ENCODE measurements at regions not wholly inside any gene's neighbourhood (a gene's known extent, or its start where the extent isn't known, plus 50 kb on each side); places are given as distances from the start of the nearest gene placed in this dataset.

DNA sequence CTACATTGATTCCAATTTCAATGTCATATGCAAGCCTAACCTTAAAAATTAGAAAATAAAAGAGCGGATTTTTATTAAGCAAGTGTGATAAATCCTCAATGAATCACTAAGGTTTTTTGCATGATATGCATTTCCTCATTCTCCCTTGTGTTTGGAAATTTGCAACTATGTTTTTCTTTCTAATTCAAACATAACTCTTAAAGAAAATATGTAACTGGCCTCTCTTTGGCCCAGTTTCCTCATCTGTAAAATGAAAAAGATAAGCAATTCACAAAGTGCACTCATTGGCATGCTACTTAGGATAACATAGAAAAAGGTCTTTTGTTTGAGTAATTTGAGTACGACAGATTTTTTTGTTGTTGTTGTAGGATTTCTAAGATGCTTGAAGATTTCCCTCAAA lies 295.5 kb downstream of the CDH11 start:
- no peak for DNase-seq (ENCODE audit: low read depth in 2 of 2)

- no peak for DNase-seq (ENCODE audit: low read depth in 2 of 2)
Observed at GRCh38 chr16:64823481-64824075, 298.3 kb downstream of the CDH11 start.

DNA sequence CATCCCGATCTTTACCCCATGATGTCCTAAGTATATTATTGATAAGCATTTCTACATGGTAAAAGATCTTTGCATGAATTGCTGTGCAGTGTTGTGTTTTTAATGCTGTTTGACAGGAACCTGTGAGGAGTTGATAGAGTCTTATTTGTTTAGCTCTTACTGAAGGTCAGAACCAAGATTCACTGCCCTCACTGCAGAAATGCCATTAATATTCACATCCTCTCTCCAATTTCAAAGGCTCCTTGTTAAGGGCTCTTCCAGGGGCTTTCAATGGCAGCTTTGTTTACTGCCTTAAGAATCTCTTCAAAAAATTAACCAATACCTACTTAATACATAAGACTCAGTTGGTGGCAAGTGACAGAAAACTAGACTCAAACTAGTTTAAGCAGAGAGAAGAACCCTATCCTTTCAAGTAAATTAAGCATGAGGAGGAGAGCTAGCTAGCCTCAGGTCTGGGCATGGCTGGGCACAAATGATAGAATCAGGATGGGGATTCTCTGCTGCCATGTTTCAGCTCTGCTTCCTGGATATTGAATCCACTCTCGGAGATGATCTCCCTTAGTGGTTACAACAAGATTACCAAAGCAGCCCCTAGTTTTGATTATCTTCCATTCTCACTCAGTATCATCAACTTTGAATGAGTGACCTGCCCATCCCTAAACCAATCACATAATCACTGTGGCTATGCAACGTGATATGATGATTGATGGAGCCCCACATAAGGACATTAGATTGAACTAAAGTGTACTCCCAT lies 311.8 kb downstream of the CDH11 start:
- no peak for DNase-seq (ENCODE audit: low read depth in 2 of 2)

- no peak for DNase-seq (ENCODE audit: low read depth in 2 of 2)
Observed at GRCh38 chr16:64808474-64808873, 313.4 kb downstream of the CDH11 start.

- peak; percentile 13 to 22 for DNase-seq (ENCODE audit: low read depth in 2 of 2)
Observed at GRCh38 chr16:64791756-64792155, 330.1 kb downstream of the CDH11 start.

GRCh38 chr16:64784635-64785034 lies 337.2 kb downstream of the CDH11 start:
- DNase-seq (ENCODE audit: low read depth in 2 of 2), result no peak

DNA sequence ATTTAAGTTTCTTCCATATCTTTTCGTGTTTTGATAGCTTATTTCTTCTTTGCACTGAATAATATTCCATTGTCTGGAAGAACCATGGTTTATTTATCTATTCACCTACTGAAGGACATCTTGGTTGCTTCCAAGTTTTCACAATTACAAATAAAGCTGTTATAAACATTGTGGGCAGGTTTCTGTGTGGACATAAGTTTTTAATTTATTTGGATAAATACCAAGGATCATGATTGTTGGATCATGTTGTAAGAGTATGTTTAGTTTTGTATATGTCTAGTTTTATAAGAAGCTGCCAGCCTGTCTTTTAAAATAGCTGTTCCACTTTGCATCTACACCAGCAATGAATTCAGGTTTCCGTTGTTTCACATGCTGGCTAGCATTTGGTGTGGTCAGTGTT lies 339.4 kb downstream of the CDH11 start:
- DNase-seq (ENCODE audit: low read depth in 2 of 2), result peak; percentile 4 to 9

DNA sequence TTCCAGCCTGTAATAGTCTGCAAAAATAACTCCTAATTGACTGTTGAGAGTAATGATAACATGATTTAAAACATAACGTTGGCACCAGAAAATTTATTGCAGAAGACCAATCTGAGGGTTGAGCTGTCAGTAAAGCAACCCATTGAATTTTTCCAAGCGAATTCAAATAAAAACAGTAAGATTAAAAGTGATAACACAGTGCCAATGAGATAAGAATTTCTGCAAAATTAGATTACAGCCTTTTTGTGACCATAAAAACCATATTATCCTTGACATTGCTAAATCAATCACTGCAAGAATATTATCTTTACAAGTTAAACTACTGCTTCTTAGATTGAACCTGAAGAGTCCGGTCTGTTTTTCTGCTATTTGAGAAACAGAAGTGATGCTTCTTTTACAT lies 341.4 kb downstream of the CDH11 start:
- DNase-seq (ENCODE audit: low read depth in 2 of 2), result no peak

DNA sequence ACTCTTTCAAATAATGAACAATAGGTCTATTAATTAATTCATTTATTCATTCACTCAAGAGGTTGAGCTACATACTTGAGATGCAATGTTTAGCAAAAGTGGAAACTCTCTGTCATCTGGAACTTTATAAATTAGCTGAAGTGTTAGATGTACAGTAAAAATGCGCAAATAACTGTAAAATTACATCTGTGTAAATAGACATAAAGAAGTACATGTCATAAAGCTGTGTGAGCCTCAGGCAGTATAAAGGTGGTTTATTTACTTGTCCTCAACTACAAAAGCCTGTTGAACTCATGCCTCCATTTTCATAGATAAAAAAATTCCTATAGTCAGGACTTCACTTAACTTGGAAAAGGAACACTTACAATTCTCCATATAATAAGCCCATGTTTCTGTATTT lies 343.1 kb downstream of the CDH11 start:
- DNase-seq (ENCODE audit: low read depth in 2 of 2), result no peak

- no peak for DNase-seq (ENCODE audit: low read depth in 2 of 2)
Observed at GRCh38 chr16:64773638-64774037, 348.2 kb downstream of the CDH11 start.

DNA sequence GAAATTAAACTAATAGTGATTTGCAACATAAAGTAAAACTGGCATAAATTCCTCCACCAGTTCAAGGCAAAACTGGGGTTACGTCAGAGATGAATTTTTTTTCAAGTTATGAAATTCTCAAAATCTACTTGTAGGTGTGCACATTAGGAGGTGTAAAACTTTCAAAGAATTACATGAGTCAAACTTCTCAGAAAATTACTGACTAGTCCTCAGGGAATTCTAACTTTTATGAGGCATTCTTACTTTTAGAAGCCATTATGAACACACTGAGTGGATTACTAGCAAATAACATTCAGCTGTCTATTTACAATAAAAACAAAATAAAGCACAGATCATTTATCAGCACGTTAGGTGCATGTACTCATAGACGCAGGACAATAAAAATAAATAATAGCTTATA lies 348.7 kb downstream of the CDH11 start:
- DNase-seq (ENCODE audit: low read depth in 2 of 2), result peak in 1 of 2 experiments; percentile 37

GRCh38 chr16:64771273-64771672 lies 350.6 kb downstream of the CDH11 start:
- DNase-seq (ENCODE audit: low read depth in 2 of 2), result no peak

DNA sequence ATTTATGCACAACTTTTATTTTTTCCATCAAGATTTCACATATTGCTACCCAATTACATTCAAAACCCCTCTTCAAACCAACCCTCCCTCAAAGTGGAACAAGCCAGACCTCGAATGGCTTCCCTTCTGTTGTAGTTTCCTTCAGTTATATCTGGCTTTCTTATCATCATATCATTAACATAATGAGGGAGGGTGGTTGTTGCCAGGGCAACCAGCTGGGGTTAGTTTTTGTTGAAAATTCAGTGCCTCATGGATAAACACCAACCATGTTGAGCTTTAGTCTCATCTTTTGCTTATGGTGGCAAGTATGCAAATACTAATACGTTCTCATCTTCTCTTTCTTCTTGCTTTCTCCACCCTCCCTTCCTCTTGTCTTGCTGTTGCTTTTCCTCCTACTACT lies 359.7 kb downstream of the CDH11 start:
- no peak for DNase-seq (ENCODE audit: low read depth in 2 of 2)

DNA sequence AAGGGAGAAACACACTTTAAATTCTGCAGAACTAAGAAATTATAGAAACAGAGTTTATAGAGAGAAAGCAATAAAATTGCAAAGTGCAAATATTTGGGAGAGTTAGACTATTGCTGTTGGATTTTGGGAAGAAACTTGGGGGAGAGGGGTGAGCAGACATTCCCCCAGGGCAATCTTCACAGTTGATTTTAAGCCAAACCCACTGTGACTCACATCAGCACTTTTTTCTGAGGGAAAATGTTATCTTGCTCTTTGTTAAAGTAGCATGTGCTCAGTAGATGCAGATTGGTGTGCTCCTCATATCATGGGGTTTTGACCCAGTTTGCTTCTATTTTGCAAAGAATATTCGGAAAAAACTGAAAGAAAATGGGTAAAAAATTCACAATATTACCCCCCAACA lies 367.6 kb downstream of the CDH11 start:
- no peak for DNase-seq (ENCODE audit: low read depth in 2 of 2)

- DNase-seq (ENCODE audit: low read depth in 2 of 2), result peak; percentile 81 to 82
Observed at GRCh38 chr16:64751906-64752305, 370.0 kb downstream of the CDH11 start.

DNA sequence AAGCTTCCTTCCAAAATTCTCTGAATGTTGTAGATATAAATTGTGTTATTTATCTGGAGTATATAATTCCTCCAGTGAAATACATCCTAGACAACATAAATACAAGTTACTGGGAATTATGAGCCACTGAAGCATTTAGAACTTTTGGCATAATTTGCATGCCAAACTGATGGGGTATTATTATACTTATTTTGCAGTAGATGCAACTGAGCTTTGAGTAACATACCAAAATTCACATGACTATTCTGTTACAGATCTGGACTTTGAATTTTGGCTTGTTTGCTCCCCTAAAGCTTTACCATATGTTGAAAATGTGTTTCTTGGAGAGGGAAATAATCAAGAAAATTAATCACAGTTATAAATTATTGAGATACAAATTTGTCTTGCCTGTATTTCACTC lies 372.5 kb downstream of the CDH11 start:
- DNase-seq (ENCODE audit: low read depth in 2 of 2), result no peak

- no peak for DNase-seq (ENCODE audit: low read depth in 2 of 2)
Observed at GRCh38 chr16:64745258-64745930, 376.5 kb downstream of the CDH11 start.

DNA sequence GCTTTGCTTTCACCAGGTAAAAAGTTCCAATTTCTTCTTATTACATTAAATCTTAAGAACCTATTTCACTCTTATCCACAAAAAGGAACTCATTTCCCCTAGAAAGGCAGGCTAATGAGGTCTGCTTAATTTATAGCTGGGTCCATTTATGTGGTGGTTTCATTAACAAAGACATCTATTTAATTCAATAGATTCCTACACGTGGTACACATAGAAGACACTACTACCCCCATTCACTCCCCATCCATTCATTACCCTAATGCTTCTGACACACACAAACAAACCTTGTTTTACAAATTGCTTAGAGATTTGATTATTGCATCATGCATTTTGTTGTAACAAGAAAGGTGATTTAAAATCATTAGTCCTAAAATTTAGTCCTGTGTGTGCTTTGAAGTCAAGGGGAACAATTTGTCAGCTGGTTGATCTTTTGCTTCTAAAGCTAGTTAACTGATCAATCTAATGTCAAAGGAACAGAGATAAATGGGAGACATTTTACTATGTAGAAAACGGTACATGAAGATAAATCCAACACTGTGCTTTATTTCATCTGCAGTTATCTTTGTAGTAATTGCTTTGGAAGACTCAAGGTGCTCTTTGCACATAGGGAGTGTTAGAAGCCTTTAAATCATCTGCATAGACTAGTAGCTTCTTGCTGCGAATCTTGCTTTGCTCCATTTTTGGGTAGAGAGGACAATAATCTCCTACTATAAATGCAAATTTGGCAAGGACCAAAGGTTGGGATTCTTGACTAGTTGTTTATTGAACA lies 379.2 kb downstream of the CDH11 start:
- no peak for DNase-seq (ENCODE audit: low read depth in 2 of 2)

GRCh38 chr16:64740261-64740660 lies 381.6 kb downstream of the CDH11 start:
- DNase-seq (ENCODE audit: low read depth in 2 of 2), result no peak

GRCh38 chr16:64738321-64738960 lies 383.4 kb downstream of the CDH11 start:
- DNase-seq (ENCODE audit: low read depth in 2 of 2), result peak; percentile 79 to 80

DNA sequence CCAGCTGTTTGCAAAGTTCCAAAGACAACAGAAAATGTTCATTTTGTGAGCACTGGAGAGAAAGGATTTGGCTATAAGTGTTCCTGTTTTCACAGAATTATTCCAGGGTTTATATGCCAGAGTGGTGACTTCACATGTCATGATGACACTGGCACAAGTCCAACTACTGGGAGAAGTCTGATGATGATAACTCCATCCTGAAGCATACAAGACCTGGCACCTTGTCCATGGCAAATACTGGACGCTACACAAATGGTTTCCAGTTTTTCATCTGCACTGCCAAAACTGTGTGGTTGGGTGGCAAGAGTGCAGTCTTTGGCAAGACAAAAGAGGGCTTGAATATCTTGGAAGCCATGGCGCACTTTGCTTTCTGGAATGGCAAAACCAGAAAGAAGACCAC lies 385.0 kb downstream of the CDH11 start:
- no peak for DNase-seq (ENCODE audit: low read depth in 2 of 2)

- DNase-seq (ENCODE audit: low read depth in 2 of 2), result no peak
Observed at GRCh38 chr16:64731891-64732290, 390.0 kb downstream of the CDH11 start.

All from fibroblast of skin of left quadriceps (primary cell).